GM18873 (cell line): ENCODE measurements at regions not wholly inside any gene's neighbourhood (a gene's known extent, or its start where the extent isn't known, plus 50 kb on each side); places are given as distances from the start of the nearest gene placed in this dataset.

ENCODE experiments used
- ATAC-seq: cut with Tn5 transposase; IDR thresholded peaks from one replicate; pipeline ENCODE4 v1.9.1; 2021; ENCODE audit warnings: mild to moderate bottlenecking, moderate library complexity, moderate number of reproducible peaks; ENCODE audit not compliant: unreplicated experiment, low FRiP score

GRCh38 chr4:128573781-128574508 lies 235.6 kb upstream of the JADE1 start:
- ATAC-seq, result no peak

GRCh38 chr4:128572778-128573241 lies 236.7 kb upstream of the JADE1 start:
- ATAC-seq, result no peak

GRCh38 chr4:128571747-128572146 lies 237.8 kb upstream of the JADE1 start:
- ATAC-seq, result no peak

GRCh38 chr4:128570387-128570975 lies 239.0 kb upstream of the JADE1 start:
- ATAC-seq, result no peak

- ATAC-seq, result no peak
Observed at GRCh38 chr4:128566693-128567092, 242.8 kb upstream of the JADE1 start.

GRCh38 chr4:128565565-128566186 lies 243.8 kb upstream of the JADE1 start:
- no peak for ATAC-seq

GRCh38 chr4:128565054-128565453 lies 244.4 kb upstream of the JADE1 start:
- ATAC-seq, result no peak

GRCh38 chr4:128564081-128564630 lies 245.3 kb upstream of the JADE1 start:
- ATAC-seq, result no peak

- no peak for ATAC-seq
Observed at GRCh38 chr4:128560754-128561495, 248.6 kb upstream of the JADE1 start.

GRCh38 chr4:128558896-128559679 lies 250.4 kb upstream of the JADE1 start:
- no peak for ATAC-seq

- no peak for ATAC-seq
Observed at GRCh38 chr4:128556756-128557155, 252.7 kb upstream of the JADE1 start.

- no peak for ATAC-seq
Observed at GRCh38 chr4:128553686-128554515, 255.6 kb upstream of the JADE1 start.

GRCh38 chr4:128552586-128552907 lies 257.0 kb upstream of the JADE1 start:
- ATAC-seq, result no peak

- no peak for ATAC-seq
Observed at GRCh38 chr4:128551280-128551679, 258.2 kb upstream of the JADE1 start.

GRCh38 chr4:128550060-128550459 lies 259.4 kb upstream of the JADE1 start:
- ATAC-seq, result no peak

- no peak for ATAC-seq
Observed at GRCh38 chr4:128549636-128550035, 259.9 kb upstream of the JADE1 start.

- no peak for ATAC-seq
Observed at GRCh38 chr4:128548381-128548780, 260.8 kb upstream of the PGRMC2 start.

GRCh38 chr4:128544272-128544671 lies 256.7 kb upstream of the PGRMC2 start:
- ATAC-seq, result no peak

- ATAC-seq, result no peak
Observed at GRCh38 chr4:128543696-128544095, 256.1 kb upstream of the PGRMC2 start.
